GM12873 (cell line): ENCODE measurements at regions not wholly inside any gene's neighbourhood (a gene's known extent, or its start where the extent isn't known, plus 50 kb on each side); places are given as distances from the start of the nearest gene placed in this dataset.

Experiments
- CTCF ChIP-seq: IDR thresholded peaks from 2 replicates; pipeline ENCODE4 v1.5.1; 2012; ENCODE audit warnings: low read depth, mild to moderate bottlenecking, moderate library complexity, low read length, control low read depth; ENCODE audit not compliant: insufficient read depth; ENCODE audit errors: missing control alignments

GRCh38 chr4:22957774-22958309 is 265.1 kb downstream of the GBA3 start:
- no peak for TF ChIP-seq CTCF

- no peak for TF ChIP-seq CTCF
These were observed 256.6 kb downstream of the GBA3 start for GRCh38 chr4:22949161-22949855.

GRCh38 chr4:22947851-22948250 is 255.1 kb downstream of the GBA3 start:
- TF ChIP-seq CTCF, result no peak

GRCh38 chr4:22942920-22943559 is 250.3 kb downstream of the GBA3 start:
- no peak for TF ChIP-seq CTCF

GRCh38 chr4:22941688-22942375 is 249.1 kb downstream of the GBA3 start:
- no peak for TF ChIP-seq CTCF

- no peak for TF ChIP-seq CTCF
These were observed 239.6 kb downstream of the GBA3 start for GRCh38 chr4:22932326-22932725.

GRCh38 chr4:22922426-22922825 is 229.7 kb downstream of the GBA3 start:
- TF ChIP-seq CTCF, result no peak
